GM18520 (cell line): ENCODE measurements at regions not wholly inside any gene's neighbourhood (a gene's known extent, or its start where the extent isn't known, plus 50 kb on each side); places are given as distances from the start of the nearest gene placed in this dataset.

ENCODE experiments used
- ATAC-seq: cut with Tn5 transposase; IDR thresholded peaks from one replicate; pipeline ENCODE4 v1.9.1; 2021; ENCODE audit not compliant: unreplicated experiment

DNA sequence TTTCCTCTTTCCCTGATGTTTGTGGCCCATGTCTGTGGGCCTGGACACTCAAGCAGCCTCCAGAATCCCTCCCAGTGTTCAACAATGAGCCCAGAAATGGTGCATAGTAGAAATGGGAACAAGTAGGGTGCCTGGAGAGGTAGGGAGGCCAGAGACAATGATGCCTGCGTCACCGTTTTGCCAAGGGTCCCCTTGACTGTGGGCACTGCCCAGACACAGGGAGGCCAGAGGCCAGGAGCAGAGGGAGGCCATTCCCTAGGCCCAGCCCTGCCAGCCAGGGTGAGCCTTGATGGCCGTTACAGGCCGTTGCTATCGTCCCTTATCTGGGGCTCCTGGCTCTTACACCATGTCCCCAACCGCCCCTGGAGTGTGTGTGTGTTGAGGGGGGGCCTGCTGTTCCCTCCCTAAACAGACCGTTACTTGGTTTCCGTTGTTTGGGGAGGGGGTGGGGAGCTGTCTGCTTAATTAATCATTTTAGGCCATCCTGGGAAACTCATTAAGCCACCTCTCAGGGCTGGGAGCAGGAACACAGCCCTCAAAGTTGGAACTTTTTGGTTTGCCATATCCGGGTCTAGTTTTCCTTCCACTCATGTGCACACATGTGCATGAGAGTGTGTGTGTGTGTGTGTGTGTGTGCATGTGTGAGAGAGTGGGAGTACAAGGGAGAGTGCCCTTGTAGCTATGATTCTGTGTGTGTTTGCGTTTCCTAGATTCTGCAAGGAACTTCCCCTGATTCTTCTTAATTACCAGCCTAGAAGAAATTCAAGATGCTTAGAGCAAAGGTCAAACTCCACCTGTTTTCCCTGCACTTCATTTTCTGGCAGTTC, 135.2 kb upstream of the HAAO start:
- no peak for ATAC-seq

- no peak for ATAC-seq
Measured at GRCh38 chr2:42926434-42927333, 134.3 kb upstream of the HAAO start.

- no peak for ATAC-seq
Measured at GRCh38 chr2:42925742-42926433, 133.5 kb upstream of the HAAO start.

DNA sequence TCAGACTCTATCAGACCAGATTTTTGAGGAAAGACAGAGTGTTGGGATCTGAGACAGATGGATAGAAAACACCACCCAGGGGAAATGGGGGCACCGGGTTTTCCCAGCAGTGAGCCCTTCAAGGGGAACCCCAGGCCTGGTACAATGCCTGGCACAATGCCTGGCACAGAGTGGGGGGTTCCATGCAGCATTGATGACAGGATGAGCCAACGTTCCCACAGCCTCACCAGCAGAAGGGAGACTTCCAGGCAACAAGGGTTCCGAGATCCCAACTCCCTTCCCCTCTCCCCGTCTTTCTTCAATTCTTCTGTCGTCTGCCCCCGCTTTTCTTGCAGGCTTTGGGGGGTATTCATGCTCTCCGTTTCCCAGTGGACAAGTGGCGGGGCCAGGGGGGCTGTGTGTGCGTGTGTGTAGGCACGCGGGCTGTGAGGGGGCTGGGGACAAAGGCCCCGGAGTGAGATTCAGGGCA, 132.1 kb upstream of the HAAO start:
- ATAC-seq = no peak

DNA sequence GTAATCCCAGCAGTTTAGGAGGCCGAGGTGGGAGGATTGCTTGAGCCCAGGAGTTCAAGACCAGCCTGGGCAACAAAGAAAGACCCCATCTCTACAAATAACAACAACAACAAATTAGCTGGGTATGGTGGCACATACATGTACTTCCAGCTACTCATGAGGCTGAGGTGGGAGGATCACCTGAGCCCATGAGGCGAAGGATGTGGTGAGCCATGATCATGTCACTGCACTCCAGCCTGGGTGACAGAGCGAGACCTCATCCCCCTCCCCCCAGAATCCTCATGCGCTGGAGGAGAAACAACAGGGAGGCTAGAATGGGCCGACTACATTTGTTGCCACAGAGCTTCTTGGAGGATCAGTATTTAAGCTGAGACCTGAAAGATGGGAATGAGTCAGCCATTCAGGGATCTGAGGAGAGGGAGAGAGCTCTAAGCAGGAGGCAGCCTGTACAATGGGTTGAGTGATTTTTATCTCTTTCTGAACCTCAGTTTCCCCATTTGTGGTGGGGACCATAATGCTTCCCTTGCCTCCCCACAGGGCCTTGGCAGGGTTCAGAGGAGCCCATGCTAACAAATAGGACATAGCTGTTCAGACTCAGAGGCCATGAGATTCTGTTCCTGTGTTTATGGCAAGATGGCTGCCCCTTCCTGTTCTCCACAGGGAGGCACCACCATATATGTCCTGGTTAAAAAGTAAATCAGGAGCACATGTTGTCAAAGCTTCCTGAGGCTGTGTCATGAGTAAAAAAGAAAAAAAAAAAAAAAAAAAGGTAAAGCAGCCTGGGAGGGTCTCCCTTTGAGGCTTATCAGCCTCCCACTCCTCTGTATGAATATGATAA, 131.4 kb upstream of the HAAO start:
- ATAC-seq = no peak

DNA sequence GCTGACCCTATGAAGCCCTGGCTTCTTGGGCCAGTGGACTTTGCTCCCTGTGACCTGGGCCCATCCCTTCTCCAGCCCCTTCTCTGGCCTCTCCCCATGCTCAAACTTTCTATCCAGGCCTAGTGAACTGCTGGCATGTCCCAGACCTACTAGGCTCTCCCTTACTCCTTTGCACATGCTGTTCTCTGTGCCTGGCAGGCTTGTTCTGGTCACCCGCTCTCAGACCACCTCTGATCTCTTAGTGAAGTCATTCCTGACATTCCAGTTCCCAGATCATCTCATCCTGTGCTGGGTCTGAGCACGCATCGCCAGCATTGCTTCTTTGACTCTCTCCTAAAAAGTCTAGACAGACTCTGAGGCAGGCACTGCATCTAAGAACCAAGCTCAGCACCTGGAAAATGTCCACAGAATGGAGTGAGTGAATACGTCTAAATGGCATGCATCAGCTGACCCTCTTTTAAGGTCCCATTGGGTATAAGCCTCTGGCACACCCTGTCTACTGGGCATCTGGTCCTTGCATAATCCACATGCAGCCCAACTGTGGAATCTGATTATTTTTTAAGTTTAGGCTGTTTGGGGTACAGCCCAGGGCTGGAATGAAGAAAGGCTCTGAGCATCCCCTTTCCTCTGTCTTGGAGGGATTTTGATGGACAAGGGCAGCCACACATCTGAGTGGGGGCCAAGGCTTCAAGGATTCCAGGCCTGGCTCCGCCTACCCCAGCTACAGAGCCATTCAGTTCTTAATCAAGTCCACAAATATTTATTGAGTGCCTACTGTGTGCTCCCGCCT, 130.6 kb upstream of the HAAO start:
- no peak for ATAC-seq

DNA sequence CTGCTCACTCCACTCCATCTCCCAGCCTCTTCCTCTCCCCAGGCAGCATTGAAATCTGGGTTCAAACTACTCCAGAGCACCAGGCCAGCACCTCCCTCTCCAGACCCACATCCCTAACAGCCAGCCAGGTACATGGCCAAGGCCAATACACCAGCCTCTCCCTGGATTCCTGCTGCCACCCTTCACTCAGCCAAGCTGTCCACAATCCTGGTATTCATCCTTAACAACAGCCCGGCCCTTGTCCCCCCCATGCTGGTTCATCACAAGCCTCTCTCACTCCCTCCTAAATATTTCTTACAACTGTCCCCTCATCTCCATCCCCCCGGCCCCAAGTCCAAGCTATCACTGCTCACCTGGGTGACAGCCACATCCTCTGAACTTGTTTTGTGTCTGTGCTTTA, 129.9 kb upstream of the HAAO start:
- ATAC-seq = no peak

GRCh38 chr2:42921721-42922120, 129.3 kb upstream of the HAAO start:
- no peak for ATAC-seq

- no peak for ATAC-seq
Measured at GRCh38 chr2:42921147-42921520, 128.8 kb upstream of the HAAO start.

- no peak for ATAC-seq
Measured at GRCh38 chr2:42920446-42921146, 128.2 kb upstream of the HAAO start.

GRCh38 chr2:42918671-42919318, 126.4 kb upstream of the HAAO start:
- no peak for ATAC-seq

DNA sequence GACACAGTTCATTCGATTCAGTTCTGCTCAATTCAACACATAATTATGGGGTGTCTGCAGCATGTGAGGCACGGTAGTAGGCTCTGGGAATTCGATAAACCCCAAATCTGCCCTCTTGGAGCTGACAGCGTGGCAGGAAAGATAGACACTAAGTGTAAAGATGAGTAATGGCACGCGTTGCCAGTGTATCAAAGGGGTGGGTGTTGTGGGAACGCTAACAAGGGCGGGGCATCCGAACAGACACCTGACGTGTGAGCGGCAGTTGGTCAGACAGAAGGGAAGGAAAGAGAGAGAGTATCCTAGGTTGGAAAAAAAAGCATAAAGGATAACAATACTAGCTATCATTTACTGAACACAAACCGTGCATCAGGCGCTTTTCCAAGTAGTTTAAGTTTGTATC, 125.7 kb upstream of the HAAO start:
- ATAC-seq = no peak

- ATAC-seq = peak; percentile 44
Measured at GRCh38 chr2:42917425-42917927, 125.1 kb upstream of the HAAO start.

DNA sequence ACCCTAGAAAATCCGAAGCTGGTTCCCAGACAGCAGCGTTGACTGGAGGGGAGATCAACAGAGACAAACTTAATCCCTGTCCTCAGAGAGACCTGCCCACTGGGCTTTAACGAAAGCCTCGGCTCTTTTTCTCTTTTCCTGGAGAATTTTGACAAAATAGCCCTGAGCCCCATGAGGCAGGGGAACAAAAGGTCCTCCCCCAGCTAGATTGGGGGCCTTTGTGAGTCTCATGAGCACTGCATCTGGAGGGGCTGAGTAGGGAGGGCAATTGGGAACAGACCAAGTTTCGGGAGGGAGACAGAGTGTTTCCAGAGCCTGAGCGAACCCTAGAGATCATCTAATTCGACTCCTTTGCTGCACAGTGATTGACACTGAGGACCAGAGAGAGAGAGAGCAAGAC, 123.9 kb upstream of the HAAO start:
- no peak for ATAC-seq

- ATAC-seq = no peak
Measured at GRCh38 chr2:42914860-42915259, 122.5 kb upstream of the HAAO start.

- ATAC-seq = no peak
Measured at GRCh38 chr2:42914314-42914713, 121.9 kb upstream of the HAAO start.

- ATAC-seq = no peak
Measured at GRCh38 chr2:42913280-42913878, 121.0 kb upstream of the HAAO start.
